NT2/D1 (cell line): ENCODE measurements at regions not wholly inside any gene's neighbourhood (a gene's known extent, or its start where the extent isn't known, plus 50 kb on each side); places are given as distances from the start of the nearest gene placed in this dataset.
"Not testable (repeated sequence)": the region's sequence is repeated elsewhere in the genome, so short reads cannot be mapped to it uniquely, and the experiment has no call there.

ENCODE experiments used
- YY1 ChIP-seq: IDR thresholded peaks from 2 replicates; pipeline ENCODE4 v1.6.1; 2011; ENCODE audit not compliant: insufficient read length, insufficient read depth
- ZNF274 ChIP-seq: IDR thresholded peaks from 2 replicates; pipeline ENCODE4 v1.6.1; 2011; ENCODE audit warnings: mild to moderate bottlenecking, low read depth, low read length

GRCh38 chr10:3317553-3318479 lies 145.2 kb upstream of the PITRM1 start:
- not testable (repeated sequence) for TF ChIP-seq ZNF274, YY1
